Activated B cell treated with CpG ODN at 0.5 μM for 24 hours (primary cell): ENCODE measurements at regions not wholly inside any gene's neighbourhood (a gene's known extent, or its start where the extent isn't known, plus 50 kb on each side); places are given as distances from the start of the nearest gene placed in this dataset.

Experiments used
- ATAC-seq: fragments of 200-7000 bp; cut with Tn5 transposase; one replicate; pipeline ENCODE4 v1.10.0; 2021; ENCODE audit warnings: low read depth, mild to moderate bottlenecking, moderate library complexity
- CTCF ChIA-PET: fragments of 350-600 bp; sonication (Branson Sonifier 250); formaldehyde crosslinking; loops from one replicate; lab custom pipeline; 2021; ENCODE audit warnings: antibody characterized with exemption; lab: Charles Lee
- POLR2A ChIA-PET: fragments of 350-600 bp; sonication (Branson Sonifier 250); formaldehyde crosslinking; loops from one replicate; lab custom pipeline; 2021; ENCODE audit warnings: antibody characterized with exemption; lab: Charles Lee
- DNase-seq: peaks from one replicate; pipeline ENCODE4 v3.0.0; 2022
- H3K27ac Mint-ChIP-seq: one replicate; pipeline ENCODE4 v1.8.0; 2020; ENCODE audit warnings: mixed read lengths
- H3K27me3 Mint-ChIP-seq: one replicate; pipeline ENCODE4 v1.8.0; 2021; ENCODE audit warnings: mixed read lengths
- H3K36me3 Mint-ChIP-seq: one replicate; pipeline ENCODE4 v1.8.0; 2021; ENCODE audit warnings: low read depth, mixed read lengths
- H3K4me1 Mint-ChIP-seq: one replicate; pipeline ENCODE4 v1.8.0; 2021; ENCODE audit warnings: mixed read lengths
- H3K4me3 Mint-ChIP-seq: one replicate; pipeline ENCODE4 v1.8.0; 2020; ENCODE audit warnings: mild to moderate bottlenecking, mixed read lengths
- H3K9me3 Mint-ChIP-seq: one replicate; pipeline ENCODE4 v1.8.0; 2020; ENCODE audit warnings: mixed read lengths
- CTCF ChIP-seq: fragments of 200-600 bp; IDR thresholded peaks from one replicate; pipeline ENCODE4 v1.8.0; 2022; ENCODE audit warnings: antibody characterized with exemption, mild to moderate bottlenecking
- intact Hi-C: fragments of 100-400 bp; cut with micrococcal nuclease; formaldehyde crosslinking; loops from one replicate; pipeline ENCODE4 v1.15.1; 2024

- DNase-seq (no peak), ATAC-seq (no peak)
- intact Hi-C loops: no loop called here
- H3K4me3 Mint-ChIP-seq: no peak overlapping the region
- H3K27ac Mint-ChIP-seq: no peak overlapping the region
- ChIA-PET CTCF (no interaction called here), POLR2A (no interaction called here)
- TF ChIP-seq CTCF: no peak
- no peaks in the 10 kb centered on the region for H3K36me3 Mint-ChIP-seq
- no peaks in the 10 kb centered on the region for H3K4me1 Mint-ChIP-seq
- H3K27me3 Mint-ChIP-seq: peaks cover 3% of the 10 kb centered on the region
- H3K9me3 Mint-ChIP-seq: no peaks in the 10 kb centered on the region
Observed at GRCh38 chr3:59632760-59633573, 583.1 kb upstream of the CFAP20DC start.

DNA sequence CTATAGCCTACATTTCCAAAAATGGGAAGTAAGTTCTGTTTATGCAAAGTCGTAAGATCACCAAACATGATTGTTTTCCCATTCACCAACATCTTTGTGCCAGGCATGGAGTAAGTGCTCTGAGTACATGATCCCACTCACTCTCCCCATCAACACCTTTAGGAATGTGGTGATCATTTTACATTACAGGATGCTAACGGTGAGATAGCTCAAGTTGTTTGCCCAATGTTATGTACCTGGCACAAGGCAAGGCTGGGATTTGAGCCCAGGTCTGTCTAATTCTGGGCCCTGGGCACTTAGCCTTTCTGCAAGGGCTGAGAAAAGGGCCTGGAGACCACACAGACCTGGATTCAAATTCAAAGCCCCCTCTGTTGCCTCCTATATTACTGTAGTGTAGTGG, 581.7 kb upstream of the CFAP20DC start:
- no peaks in the 10 kb centered on the region for H3K4me1 Mint-ChIP-seq
- DNase-seq (no peak), ATAC-seq (no peak)
- no peak overlapping the region for H3K27ac Mint-ChIP-seq
- CTCF ChIA-PET: no interaction called here
- TF ChIP-seq CTCF: no peak
- no peaks in the 10 kb centered on the region for H3K36me3 Mint-ChIP-seq
- intact Hi-C loops: no loop called here
- POLR2A ChIA-PET: no interaction called here
- no peak overlapping the region for H3K4me3 Mint-ChIP-seq
- H3K27me3 Mint-ChIP-seq: peaks cover 3% of the 10 kb centered on the region
- H3K9me3 Mint-ChIP-seq: no peaks in the 10 kb centered on the region

GRCh38 chr3:59621037-59621436, 571.2 kb upstream of the CFAP20DC start:
- CTCF ChIA-PET: no interaction called here
- H3K27me3 Mint-ChIP-seq: peaks cover 5% of the 10 kb centered on the region
- ATAC-seq: no peak
- no peak overlapping the region for H3K27ac Mint-ChIP-seq
- no peak for TF ChIP-seq CTCF
- intact Hi-C loops: no loop called here
- no peak for DNase-seq
- no peaks in the 10 kb centered on the region for H3K4me1 Mint-ChIP-seq
- POLR2A ChIA-PET: no interaction called here
- H3K36me3 Mint-ChIP-seq: no peaks in the 10 kb centered on the region
- H3K9me3 Mint-ChIP-seq: peaks cover 7% of the 10 kb centered on the region
- H3K4me3 Mint-ChIP-seq: no peak overlapping the region

DNA sequence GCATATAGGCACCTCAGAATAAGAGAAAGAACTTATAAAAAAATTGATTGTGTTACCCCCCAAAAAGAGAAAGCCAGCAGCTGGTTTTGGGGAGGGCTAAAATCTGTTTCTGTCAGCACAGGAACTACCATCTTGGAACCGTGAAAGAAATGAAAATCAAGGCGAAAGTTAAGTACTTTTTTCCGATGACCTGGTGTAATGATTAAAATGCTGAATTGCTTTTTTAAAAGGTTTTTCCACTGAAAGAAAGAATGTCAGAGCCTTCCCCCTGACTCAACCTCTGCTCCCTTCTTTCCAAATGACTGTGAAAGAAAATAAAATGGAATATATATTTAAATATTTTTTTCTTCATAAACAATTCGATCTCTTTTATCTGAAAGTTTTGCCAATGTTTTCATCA, 570.5 kb upstream of the CFAP20DC start:
- CTCF ChIA-PET: no interaction called here
- H3K4me3 Mint-ChIP-seq: no peak overlapping the region
- no peak overlapping the region for H3K27ac Mint-ChIP-seq
- no peaks in the 10 kb centered on the region for H3K36me3 Mint-ChIP-seq
- POLR2A ChIA-PET: no interaction called here
- no peaks in the 10 kb centered on the region for H3K4me1 Mint-ChIP-seq
- intact Hi-C loops: no loop called here
- ATAC-seq: no peak
- peaks cover 5% of the 10 kb centered on the region for H3K27me3 Mint-ChIP-seq
- peaks cover 7% of the 10 kb centered on the region for H3K9me3 Mint-ChIP-seq
- TF ChIP-seq CTCF: no peak
- no peak for DNase-seq

GRCh38 chr3:59612444-59612715, 562.6 kb upstream of the CFAP20DC start:
- intact Hi-C loops: no loop called here
- DNase-seq (no peak), ATAC-seq (no peak)
- TF ChIP-seq CTCF: no peak
- H3K27me3 Mint-ChIP-seq: no peaks in the 10 kb centered on the region
- no peaks in the 10 kb centered on the region for H3K36me3 Mint-ChIP-seq
- no peak overlapping the region for H3K27ac Mint-ChIP-seq
- H3K4me1 Mint-ChIP-seq: no peaks in the 10 kb centered on the region
- H3K4me3 Mint-ChIP-seq: no peak overlapping the region
- CTCF ChIA-PET: no interaction called here
- POLR2A ChIA-PET: no interaction called here
- H3K9me3 Mint-ChIP-seq: no peaks in the 10 kb centered on the region
